ENCODE measurements at regions not wholly inside any gene's neighbourhood (a gene's known extent, or its start where the extent isn't known, plus 50 kb on each side); places are given as distances from the start of the nearest gene placed in this dataset.

DNA sequence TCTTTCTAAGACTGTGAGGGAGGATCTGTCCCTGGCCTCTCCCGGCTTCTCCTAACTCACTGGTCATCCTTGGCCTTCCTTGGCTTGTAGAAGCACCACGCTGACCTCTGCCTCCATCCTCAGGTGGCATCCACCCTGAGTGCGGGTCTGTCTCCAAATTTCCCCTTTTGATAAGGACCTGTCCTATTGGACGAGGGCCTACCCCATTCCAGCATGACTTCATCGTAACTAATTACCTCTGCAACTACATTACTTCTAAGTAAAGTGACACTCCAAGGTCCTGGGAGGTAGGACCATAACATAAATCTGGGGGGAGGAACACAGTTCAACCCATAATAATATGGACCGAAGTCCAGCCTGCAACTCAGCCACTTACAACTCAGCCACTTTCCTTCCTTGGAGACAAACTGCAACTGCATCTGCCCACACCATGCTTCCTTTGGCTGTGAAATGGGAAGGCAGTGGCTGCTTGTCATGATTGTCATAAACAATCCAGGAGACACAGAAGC is 229.6 kb upstream of the DIO3 start:
- Histone ChIP-seq H4K20me1 (ENCODE audit: insufficient read depth) (no peaks in the 10 kb centered on the region), H3K27me3 (ENCODE audit: insufficient read depth, low read length) (peaks cover 5% of the 10 kb centered on the region; the same call in 1 of the 2 replicates), H2AFZ (ENCODE audit: low read depth, low read length, poor library complexity, severe bottlenecking) (no peak overlapping the region), H3K4me3 (replicated peaks in 1 of 2; ENCODE audit: low read depth in 1 of 2, low read length in 2 of 2) (no peak overlapping the region), H3K9me3 (ENCODE audit: control insufficient read depth in 1 of 2, insufficient read depth in 1 of 2, low read depth in 1 of 2, low read length in 2 of 2) (no peaks in the 10 kb centered on the region), H3K79me2 (ENCODE audit: insufficient read depth, low read length) (no peaks in the 10 kb centered on the region), H3K4me1 (ENCODE audit: control insufficient read depth in 1 of 2, insufficient read depth in 2 of 2, low read length in 2 of 2) (no peaks in the 10 kb centered on the region), H3K9ac (ENCODE audit: low read length) (no peak overlapping the region), H3K9me2 (ENCODE audit: insufficient read depth) (no peaks in the 10 kb centered on the region), H3K4me2 (ENCODE audit: low read length) (no peak overlapping the region), H3K36me3 (ENCODE audit: control insufficient read depth in 1 of 2, insufficient read depth in 2 of 2, low read length in 2 of 2) (no peaks in the 10 kb centered on the region), H3K27ac (ENCODE audit: low read depth, low read length) (no peak overlapping the region)
- intact Hi-C loops (cut with micrococcal nuclease), result no loop called here
- ChIA-PET RAD21 (ENCODE audit: low non-redundant PET in 1 of 2, low total read pairs in 2 of 2, uncharacterized antibody in 2 of 2, unreplicated experiment in 2 of 2) (no interaction called here), CTCF (no interaction called here), POLR2A (no interaction called here)
- BruUV-seq (replicated peaks), result no TSS peak
- no peak for DNase-seq (ENCODE audit: low read depth, low spot score)
- TF ChIP-seq TCF7L2 (IDR thresholded peaks at IDR 0.05; ENCODE audit: borderline replicate concordance, extremely low read depth, insufficient read depth, insufficient read length) (no peak), ELF1 (IDR thresholded peaks at IDR 0.05; ENCODE audit: borderline replicate concordance, low read depth) (no peak), RAD21 (IDR thresholded peaks at IDR 0.05; ENCODE audit: low read depth) (no peak), SP1 (IDR thresholded peaks at IDR 0.05; ENCODE audit: low read depth) (no peak), JUND (IDR thresholded peaks at IDR 0.05) (no peak), CBX3 (IDR thresholded peaks at IDR 0.05; ENCODE audit: low read depth) (no peak), POLR2A (IDR thresholded peaks at IDR 0.05; ENCODE audit: borderline replicate concordance, extremely low read depth, insufficient read depth, insufficient read length) (no peak), ZNF274 (IDR thresholded peaks at IDR 0.05; ENCODE audit: low read depth, low read length) (no peak), EGR1 (IDR thresholded peaks at IDR 0.05; ENCODE audit: low read depth) (no peak)
- no peak for ATAC-seq

DNA sequence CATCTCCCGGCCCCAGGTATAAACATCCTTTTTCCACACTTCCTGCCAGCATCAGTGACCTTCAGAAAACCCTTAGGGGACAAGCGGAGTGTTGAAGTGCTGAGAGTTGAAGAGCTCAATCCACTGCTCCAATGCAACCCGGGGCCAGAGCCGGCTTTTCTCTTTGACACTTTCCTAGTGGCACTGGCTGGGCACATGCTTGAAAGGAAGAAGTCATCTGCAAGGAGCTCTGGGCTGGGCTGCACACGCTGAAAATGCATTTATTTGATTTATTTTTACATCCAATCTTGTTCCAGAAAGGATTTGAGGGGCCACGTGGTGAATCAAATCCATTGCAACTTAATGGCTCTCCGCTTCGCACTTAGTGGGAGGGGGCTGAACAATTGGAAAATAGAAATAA is 229.0 kb upstream of the DIO3 start:
- POLR2A ChIA-PET, result no interaction called here
- no peak overlapping the region for H3K4me2 ChIP-seq (ENCODE audit: low read length)

More for the DNA sequence above, 229.0 kb upstream of the DIO3 start:
- CTCF ChIA-PET, result no interaction called here
- no peak for DNase-seq (ENCODE audit: low read depth, low spot score)
- Histone ChIP-seq H3K9me2 (ENCODE audit: insufficient read depth) (no peaks in the 10 kb centered on the region), H3K36me3 (ENCODE audit: control insufficient read depth in 1 of 2, insufficient read depth in 2 of 2, low read length in 2 of 2) (no peaks in the 10 kb centered on the region), H3K79me2 (ENCODE audit: insufficient read depth, low read length) (no peaks in the 10 kb centered on the region), H3K9ac (ENCODE audit: low read length) (no peak overlapping the region), H3K27ac (ENCODE audit: low read depth, low read length) (no peak overlapping the region), H2AFZ (ENCODE audit: low read depth, low read length, poor library complexity, severe bottlenecking) (no peak overlapping the region), H3K4me3 (replicated peaks in 1 of 2; ENCODE audit: low read depth in 1 of 2, low read length in 2 of 2) (no peak overlapping the region), H4K20me1 (ENCODE audit: insufficient read depth) (no peaks in the 10 kb centered on the region), H3K27me3 (ENCODE audit: insufficient read depth, low read length) (peaks cover 5% of the 10 kb centered on the region; the same call in 1 of the 2 replicates), H3K9me3 (ENCODE audit: control insufficient read depth in 1 of 2, insufficient read depth in 1 of 2, low read depth in 1 of 2, low read length in 2 of 2) (no peaks in the 10 kb centered on the region), H3K4me1 (ENCODE audit: control insufficient read depth in 1 of 2, insufficient read depth in 2 of 2, low read length in 2 of 2) (no peaks in the 10 kb centered on the region)
- RAD21 ChIA-PET (ENCODE audit: low non-redundant PET in 1 of 2, low total read pairs in 2 of 2, uncharacterized antibody in 2 of 2, unreplicated experiment in 2 of 2), result no interaction called here
- ATAC-seq, result no peak
- BruUV-seq (replicated peaks), result no TSS peak
- intact Hi-C loops (cut with micrococcal nuclease), result no loop called here
- TF ChIP-seq ATF3 (IDR thresholded peaks at IDR 0.05), result no peak
- no peak for TF ChIP-seq ZNF274 (IDR thresholded peaks at IDR 0.05; ENCODE audit: low read depth, low read length)
